GM12891 (cell line): ENCODE measurements at regions not wholly inside any gene's neighbourhood (a gene's known extent, or its start where the extent isn't known, plus 50 kb on each side); places are given as distances from the start of the nearest gene placed in this dataset.

Experiments
- PAX5 ChIP-seq: IDR thresholded peaks from 2 replicates; pipeline ENCODE4 v1.6.1; 2011; ENCODE audit warnings: low read length, moderate library complexity, mild to moderate bottlenecking; ENCODE audit not compliant: insufficient read depth, severe bottlenecking
- POLR2A ChIP-seq: IDR thresholded peaks from 2 replicates; pipeline ENCODE4 v1.6.1; 2011; ENCODE audit warnings: low read depth, low read length, control low read depth
- POLR2AphosphoS5 ChIP-seq: IDR thresholded peaks from 2 replicates; pipeline ENCODE4 v1.6.1; 2011; ENCODE audit warnings: low read depth, low read length, control low read depth
- SPI1 ChIP-seq: IDR thresholded peaks from 2 replicates; pipeline ENCODE4 v1.6.1; 2011; ENCODE audit warnings: low read depth, low read length, control low read depth
- TAF1 ChIP-seq: IDR thresholded peaks from 2 replicates; pipeline ENCODE4 v1.6.1; 2011; ENCODE audit warnings: low read depth, low read length, control low read depth

DNA sequence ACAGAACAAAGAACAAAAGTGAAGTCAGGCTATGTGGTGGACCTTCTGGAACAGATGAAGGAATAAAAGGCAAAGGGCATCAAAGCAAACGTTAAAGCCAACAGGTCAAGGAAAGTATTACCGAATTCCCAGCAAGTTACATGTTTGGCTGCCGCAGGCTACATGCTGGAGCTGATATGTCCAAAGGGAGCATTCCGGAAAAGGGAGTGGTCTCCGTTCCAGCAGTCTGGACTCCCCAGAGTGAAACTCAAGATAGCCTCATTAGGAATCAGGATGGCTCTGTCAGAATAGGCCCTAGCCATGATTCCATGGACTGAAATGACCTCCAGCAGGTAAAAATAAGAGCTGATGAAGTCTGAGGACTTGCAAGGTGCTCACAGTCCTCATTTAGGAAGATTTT is 379.8 kb upstream of the PRICKLE1 start:
- TF ChIP-seq POLR2A (no peak), TAF1 (no peak), SPI1 (no peak), POLR2AphosphoS5 (no peak), PAX5 (no peak)
